Caco-2 (cell line): ENCODE measurements at regions not wholly inside any gene's neighbourhood (a gene's known extent, or its start where the extent isn't known, plus 50 kb on each side); places are given as distances from the start of the nearest gene placed in this dataset.

Source experiments
- BruUV-seq: library from RNA; stranded (reverse); fragments of 400-500 nt; replicated peaks from 2 replicates; lab custom pipeline; 2021; lab: Mats Ljungman, UMichigan
- CTCF ChIA-PET: fragments of 300-600 bp; sonication (Branson Sonifier 250); formaldehyde crosslinking; loops from one replicate; lab custom pipeline; 2022; ENCODE audit warnings: antibody characterized with exemption; lab: Charles Lee
- POLR2A ChIA-PET: fragments of 300-600 bp; sonication (Branson Sonifier 250); formaldehyde crosslinking; loops from one replicate; lab custom pipeline; 2022; ENCODE audit warnings: antibody characterized with exemption; lab: Charles Lee
- DNase-seq, 2 experiments: peaks; one replicate each; pipeline versions ENCODE4 v3.0.0 to v3.0.0-alpha.2; 2020 to 2022
- H3K27me3 ChIP-seq: replicated peaks from 2 replicates; pipeline ENCODE4 v1.6.0; 2011; ENCODE audit warnings: low read length; ENCODE audit not compliant: control insufficient read depth, insufficient read depth
- H3K36me3 ChIP-seq: 2 replicates; pipeline ENCODE4 v1.5.1; 2011; ENCODE audit warnings: low read length; ENCODE audit not compliant: control insufficient read depth, insufficient read depth
- H3K4me1 ChIP-seq: fragments of 250-450 bp; sonication (Bioruptor Pico); 2 replicates; pipeline ENCODE4 v1.5.1; 2020; ENCODE audit warnings: mild to moderate bottlenecking
- H3K4me3 ChIP-seq: 2 replicates; pipeline ENCODE4 v1.5.1; 2011; ENCODE audit warnings: low read depth, mild to moderate bottlenecking, control low read depth, low read length
- H3K9me3 ChIP-seq: fragments of 250-450 bp; sonication (Bioruptor Pico); 2 replicates; pipeline ENCODE4 v1.5.1; 2020; ENCODE audit warnings: mild to moderate bottlenecking, moderate library complexity
- H3K27ac Mint-ChIP-seq: one replicate; pipeline ENCODE4 v1.8.0; 2022; ENCODE audit warnings: mixed read lengths; ENCODE audit not compliant: unreplicated experiment
- H3K27me3 Mint-ChIP-seq: one replicate; pipeline ENCODE4 v1.8.0; 2022; ENCODE audit warnings: mixed read lengths; ENCODE audit not compliant: insufficient read depth, unreplicated experiment
- H3K36me3 Mint-ChIP-seq: one replicate; pipeline ENCODE4 v1.8.0; 2022; ENCODE audit warnings: mild to moderate bottlenecking, mixed read lengths; ENCODE audit not compliant: insufficient read depth, unreplicated experiment
- H3K4me1 Mint-ChIP-seq: one replicate; pipeline ENCODE4 v1.8.0; 2022; ENCODE audit warnings: low read depth, mixed read lengths; ENCODE audit not compliant: unreplicated experiment
- H3K4me3 Mint-ChIP-seq: one replicate; pipeline ENCODE4 v1.8.0; 2022; ENCODE audit warnings: mild to moderate bottlenecking, moderate library complexity, mixed read lengths; ENCODE audit not compliant: unreplicated experiment
- H3K9me3 Mint-ChIP-seq: one replicate; pipeline ENCODE4 v1.8.0; 2022; ENCODE audit warnings: mixed read lengths; ENCODE audit not compliant: unreplicated experiment
- intact Hi-C: fragments of 100-400 bp; cut with micrococcal nuclease; formaldehyde crosslinking; loops from one replicate; pipeline ENCODE4 v1.10.0; 2022; ENCODE audit not compliant: unreplicated experiment
- TF ChIP-seq, protein P1 (sequence below), 2 experiments: fragments of 200-600 bp in 1 of 2; IDR thresholded peaks; 1 replicate in 1 of 2; 2 replicates in 1 of 2; pipeline versions ENCODE4 v1.5.1 to v1.8.0; 2011 to 2022; ENCODE audit warnings: antibody characterized with exemption in 1 of 2, control low read depth in 1 of 2, inconsistent platforms in 1 of 2, low read depth in 1 of 2, low read length in 1 of 2, mild to moderate bottlenecking in 1 of 2, moderate library complexity in 1 of 2; ENCODE audit not compliant: insufficient read depth in 1 of 2, severe bottlenecking in 1 of 2, unreplicated experiment in 1 of 2

DNA sequence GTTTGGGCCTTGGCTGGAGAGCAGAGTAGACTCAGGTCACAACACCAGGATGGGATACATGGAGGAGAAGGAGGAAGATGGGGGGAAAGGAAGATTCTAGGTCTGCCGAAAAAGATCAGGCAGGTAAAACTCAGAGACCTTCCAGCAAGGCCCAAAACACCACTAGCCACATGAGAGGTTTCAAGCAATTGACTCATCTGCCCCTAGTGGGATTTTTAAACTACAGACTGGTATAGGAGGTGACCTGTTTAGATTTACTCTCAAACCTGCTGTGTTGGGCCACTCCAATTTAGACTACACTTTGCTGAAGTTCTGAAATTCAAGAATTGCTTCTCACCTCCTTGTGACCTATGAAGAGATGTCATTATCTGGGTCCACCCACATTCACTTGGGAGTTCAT, 236.9 kb upstream of the SASH1 start:
- peaks cover 56% of the 10 kb centered on the region for H3K4me1 ChIP-seq
- no peak overlapping the region for H3K4me3 ChIP-seq
- TF ChIP-seq, protein P1, sequence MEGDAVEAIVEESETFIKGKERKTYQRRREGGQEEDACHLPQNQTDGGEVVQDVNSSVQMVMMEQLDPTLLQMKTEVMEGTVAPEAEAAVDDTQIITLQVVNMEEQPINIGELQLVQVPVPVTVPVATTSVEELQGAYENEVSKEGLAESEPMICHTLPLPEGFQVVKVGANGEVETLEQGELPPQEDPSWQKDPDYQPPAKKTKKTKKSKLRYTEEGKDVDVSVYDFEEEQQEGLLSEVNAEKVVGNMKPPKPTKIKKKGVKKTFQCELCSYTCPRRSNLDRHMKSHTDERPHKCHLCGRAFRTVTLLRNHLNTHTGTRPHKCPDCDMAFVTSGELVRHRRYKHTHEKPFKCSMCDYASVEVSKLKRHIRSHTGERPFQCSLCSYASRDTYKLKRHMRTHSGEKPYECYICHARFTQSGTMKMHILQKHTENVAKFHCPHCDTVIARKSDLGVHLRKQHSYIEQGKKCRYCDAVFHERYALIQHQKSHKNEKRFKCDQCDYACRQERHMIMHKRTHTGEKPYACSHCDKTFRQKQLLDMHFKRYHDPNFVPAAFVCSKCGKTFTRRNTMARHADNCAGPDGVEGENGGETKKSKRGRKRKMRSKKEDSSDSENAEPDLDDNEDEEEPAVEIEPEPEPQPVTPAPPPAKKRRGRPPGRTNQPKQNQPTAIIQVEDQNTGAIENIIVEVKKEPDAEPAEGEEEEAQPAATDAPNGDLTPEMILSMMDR (IDR thresholded peaks at IDR 0.05; ENCODE audit: insufficient read depth in 1 of 2, low read depth in 1 of 2, low read length in 1 of 2, severe bottlenecking in 1 of 2, unreplicated experiment in 1 of 2), result no peak
- H3K27me3 Mint-ChIP-seq, result no peaks in the 10 kb centered on the region
- H3K9me3 Mint-ChIP-seq, result peaks cover 23% of the 10 kb centered on the region
- H3K27ac Mint-ChIP-seq, result peak overlapping the region; percentile 72
- POLR2A ChIA-PET, result no interaction called here
- BruUV-seq, result no TSS peak
- no peak overlapping the region for H3K4me3 Mint-ChIP-seq
- DNase-seq, result no peak
- peaks cover 6% of the 10 kb centered on the region for H3K36me3 Mint-ChIP-seq
- no peaks in the 10 kb centered on the region for H3K9me3 ChIP-seq
- H3K36me3 ChIP-seq, result no peaks in the 10 kb centered on the region
- CTCF ChIA-PET, result no interaction called here
- intact Hi-C loops, result no loop called here
- peaks cover 47% of the 10 kb centered on the region for H3K4me1 Mint-ChIP-seq
- H3K27me3 ChIP-seq, result no peaks in the 10 kb centered on the region

DNA sequence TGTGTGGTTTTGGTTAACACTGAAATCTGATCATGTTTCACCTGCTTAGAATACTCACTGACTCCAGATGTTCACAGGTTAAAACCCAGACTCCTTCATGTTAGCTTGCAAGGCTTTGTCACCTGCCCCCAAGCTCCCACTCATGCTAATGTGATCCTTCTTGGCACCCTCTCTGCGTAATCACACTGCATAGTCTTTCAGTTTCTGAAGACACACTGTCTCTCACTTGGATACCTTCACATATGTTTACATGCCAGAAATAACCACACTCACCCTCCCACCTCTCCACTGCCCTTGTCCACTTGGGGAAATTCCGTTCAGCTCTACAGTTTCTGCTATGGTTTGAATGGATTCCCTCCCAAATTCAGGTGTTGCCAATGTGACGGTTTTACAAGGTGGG, 234.7 kb upstream of the SASH1 start:
- Mint-ChIP-seq H3K4me1 (peaks cover 34% of the 10 kb centered on the region), H3K36me3 (peaks cover 6% of the 10 kb centered on the region), H3K27ac (peak overlapping the region; percentile 33), H3K4me3 (no peak overlapping the region), H3K9me3 (peaks cover 24% of the 10 kb centered on the region), H3K27me3 (no peaks in the 10 kb centered on the region)
- DNase-seq, result no peak
- Histone ChIP-seq H3K27me3 (no peaks in the 10 kb centered on the region), H3K36me3 (no peaks in the 10 kb centered on the region), H3K4me3 (no peak overlapping the region), H3K4me1 (peaks cover 46% of the 10 kb centered on the region), H3K9me3 (no peaks in the 10 kb centered on the region)
- TF ChIP-seq, protein P1 (IDR thresholded peaks at IDR 0.05; ENCODE audit: insufficient read depth in 1 of 2, low read depth in 1 of 2, low read length in 1 of 2, severe bottlenecking in 1 of 2, unreplicated experiment in 1 of 2), result no peak
- intact Hi-C loops, result no loop called here
- CTCF ChIA-PET, result no interaction called here
- no TSS peak for BruUV-seq
- POLR2A ChIA-PET, result no interaction called here

DNA sequence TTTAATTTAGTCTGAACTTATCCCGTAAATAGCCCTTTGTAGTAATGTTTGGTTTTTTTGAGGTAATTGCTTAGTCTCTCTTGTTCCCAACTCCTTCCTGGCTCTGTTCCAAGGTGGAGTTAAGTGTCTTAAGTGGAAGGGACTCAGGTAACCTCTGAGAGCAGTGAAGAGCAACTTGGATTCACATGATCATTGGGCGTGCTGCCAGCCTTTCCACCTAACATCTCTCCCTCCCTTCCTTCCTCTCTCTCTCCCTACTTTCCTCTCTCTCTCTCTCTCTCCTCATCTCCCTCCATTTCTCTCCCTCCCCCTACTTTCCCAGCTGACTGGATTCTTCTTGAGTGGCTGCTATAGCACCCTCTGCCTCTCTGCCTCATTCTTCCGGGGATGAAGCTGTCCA, 232.9 kb upstream of the SASH1 start:
- Histone ChIP-seq H3K27me3 (no peaks in the 10 kb centered on the region), H3K36me3 (no peaks in the 10 kb centered on the region), H3K9me3 (no peaks in the 10 kb centered on the region), H3K4me3 (no peak overlapping the region), H3K4me1 (peaks cover 31% of the 10 kb centered on the region)
- no peak overlapping the region for H3K4me3 Mint-ChIP-seq
- H3K9me3 Mint-ChIP-seq, result peaks cover 24% of the 10 kb centered on the region
- CTCF ChIA-PET, result no interaction called here
- H3K27ac Mint-ChIP-seq, result no peak overlapping the region
- H3K27me3 Mint-ChIP-seq, result no peaks in the 10 kb centered on the region
- TF ChIP-seq, protein P1 (IDR thresholded peaks at IDR 0.05; ENCODE audit: insufficient read depth in 1 of 2, low read depth in 1 of 2, low read length in 1 of 2, severe bottlenecking in 1 of 2, unreplicated experiment in 1 of 2), result no peak
- DNase-seq, result no peak
- intact Hi-C loops, result no loop called here
- POLR2A ChIA-PET, result no interaction called here
- H3K4me1 Mint-ChIP-seq, result peaks cover 21% of the 10 kb centered on the region
- no TSS peak for BruUV-seq
- H3K36me3 Mint-ChIP-seq, result peaks cover 6% of the 10 kb centered on the region
